A673 (cell line): ENCODE measurements at regions not wholly inside any gene's neighbourhood (a gene's known extent, or its start where the extent isn't known, plus 50 kb on each side); places are given as distances from the start of the nearest gene placed in this dataset.
A peak's percentile ranks its signal among the peaks of the same experiment; 100 is the strongest.

ENCODE experiments used
- BruUV-seq: library from RNA; stranded (reverse); fragments of 400-500 nt; replicated peaks from 2 replicates; lab custom pipeline; 2021; lab: Mats Ljungman, UMichigan
- CTCF ChIA-PET: fragments of 300-600 bp; sonication (Branson Sonifier 250); formaldehyde crosslinking; loops from one replicate; lab custom pipeline; 2022; ENCODE audit warnings: antibody characterized with exemption; lab: Charles Lee
- POLR2A ChIA-PET: fragments of 300-600 bp; sonication (Branson Sonifier 250); formaldehyde crosslinking; loops from one replicate; lab custom pipeline; 2022; ENCODE audit warnings: antibody characterized with exemption; ENCODE audit not compliant: low non-redundant PET; lab: Charles Lee
- DNase-seq: peaks from one replicate; pipeline ENCODE4 v3.0.0-alpha.2; 2015; ENCODE audit warnings: low spot score
- H3K27ac ChIP-seq: fragments of 200-600 bp; sonication (generic); 2 replicates; pipeline ENCODE4 v1.5.1; 2016; ENCODE audit warnings: mixed run types, low read depth, mild to moderate bottlenecking, mixed read lengths, antibody characterized with exemption, low read length; ENCODE audit not compliant: poor library complexity, severe bottlenecking
- H3K27me3 ChIP-seq: fragments of 200-600 bp; sonication (generic); replicated peaks from 2 replicates; pipeline ENCODE4 v1.6.1; 2017; ENCODE audit warnings: mixed run types, low read depth, mild to moderate bottlenecking, mixed read lengths, antibody characterized with exemption, low read length; ENCODE audit not compliant: insufficient read depth, poor library complexity
- H3K36me3 ChIP-seq: fragments of 200-600 bp; sonication (generic); 2 replicates; pipeline ENCODE4 v1.6.1; 2016; ENCODE audit warnings: mixed run types, mild to moderate bottlenecking, mixed read lengths, antibody characterized with exemption, low read length; ENCODE audit not compliant: insufficient read depth, poor library complexity, severe bottlenecking
- H3K4me1 ChIP-seq: fragments of 200-600 bp; sonication (generic); 2 replicates; pipeline ENCODE4 v1.6.1; 2017; ENCODE audit warnings: mixed run types, mild to moderate bottlenecking, mixed read lengths, antibody characterized with exemption, low read length; ENCODE audit not compliant: insufficient read depth, poor library complexity, severe bottlenecking
- H3K4me3 ChIP-seq: fragments of 200-600 bp; sonication (generic); 2 replicates; pipeline ENCODE4 v1.5.1; 2016; ENCODE audit warnings: low read depth, mixed run types, mild to moderate bottlenecking, mixed read lengths, low read length; ENCODE audit not compliant: poor library complexity, severe bottlenecking
- H3K9me3 ChIP-seq: fragments of 200-600 bp; sonication (generic); 2 replicates; pipeline ENCODE4 v1.6.1; 2016; ENCODE audit warnings: mixed run types, low read depth, mild to moderate bottlenecking, mixed read lengths, antibody characterized with exemption, low read length; ENCODE audit not compliant: poor library complexity, severe bottlenecking
- CTCF ChIP-seq: fragments of 300-800, 200-600 bp; sonication (generic); conservative IDR thresholded peaks from 2 replicates; pipeline ENCODE4 v1.5.1; 2017; ENCODE audit warnings: low read depth, mild to moderate bottlenecking, antibody characterized with exemption, low read length, moderate library complexity, mixed read lengths
- EZH2 ChIP-seq: fragments of 200-600 bp; sonication (generic); IDR thresholded peaks from 2 replicates; pipeline ENCODE4 v1.6.1; 2017; ENCODE audit warnings: borderline replicate concordance, low read depth, mild to moderate bottlenecking, mixed read lengths, antibody characterized with exemption, low read length; ENCODE audit not compliant: poor library complexity, severe bottlenecking
- intact Hi-C: fragments of 100-400 bp; cut with micrococcal nuclease; formaldehyde crosslinking; loops from one replicate; pipeline ENCODE4 v1.10.0; 2022; ENCODE audit not compliant: unreplicated experiment

DNA sequence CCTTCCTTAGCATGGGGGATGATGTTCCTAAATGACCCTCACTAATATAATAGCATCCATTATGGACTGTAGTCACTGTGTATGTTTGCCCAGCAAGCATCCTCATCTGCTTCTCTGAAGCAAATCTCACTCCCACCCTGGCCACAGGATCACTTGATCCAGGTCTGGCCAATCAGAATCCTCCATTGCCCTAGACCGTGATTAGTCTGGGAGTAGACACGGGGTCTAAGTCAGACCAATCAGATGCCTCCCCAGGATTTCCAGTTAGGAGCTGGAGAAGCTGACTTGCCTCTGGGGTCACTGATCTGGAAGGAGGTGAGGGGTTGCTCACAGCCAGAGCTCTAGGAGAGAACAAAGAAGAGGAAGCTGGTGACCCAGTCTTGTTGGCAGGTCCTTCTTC, 153.9 kb downstream of the DHX35 start:
- Histone ChIP-seq H3K27ac (no peak overlapping the region), H3K36me3 (no peaks in the 10 kb centered on the region), H3K9me3 (no peaks in the 10 kb centered on the region), H3K27me3 (peaks cover 13% of the 10 kb centered on the region), H3K4me1 (no peaks in the 10 kb centered on the region), H3K4me3 (no peak overlapping the region)
- CTCF ChIA-PET = no interaction called here
- no TSS peak for BruUV-seq
- DNase-seq = no peak
- POLR2A ChIA-PET = no interaction called here
- intact Hi-C loops = no loop called here
- TF ChIP-seq CTCF (no peak), EZH2 (no peak)

DNA sequence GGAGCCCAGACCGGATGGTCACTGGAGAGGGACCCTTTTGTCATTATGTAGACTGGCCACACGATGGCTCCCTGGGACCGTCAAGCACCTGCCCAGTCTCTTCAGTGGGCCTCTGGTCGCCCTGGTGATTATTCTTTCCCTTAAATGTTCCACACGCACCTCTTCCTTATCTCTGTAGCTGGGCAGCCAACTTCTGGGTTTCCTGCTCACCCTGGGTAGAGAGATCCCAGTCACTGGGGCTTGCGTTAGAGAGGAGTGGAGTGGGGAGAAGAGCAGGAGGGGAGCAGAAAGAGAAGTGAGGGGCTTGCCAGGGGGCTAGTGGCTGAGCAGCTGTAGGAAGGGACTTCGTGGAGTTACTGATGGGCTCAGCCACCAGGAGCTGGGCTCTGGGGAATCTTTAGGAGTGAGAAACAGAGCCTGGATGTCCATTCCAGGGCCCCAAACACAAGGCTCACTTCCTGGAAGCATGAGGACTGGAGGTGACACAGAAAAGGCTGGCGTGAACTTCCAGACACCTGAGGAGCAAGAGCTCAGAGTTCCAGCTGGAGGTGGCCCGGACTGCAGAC, 150.1 kb downstream of the DHX35 start:
- ChIA-PET POLR2A (no interaction called here), CTCF (interaction anchor here (0.6 to 1.0 kb wide), 4 partner anchors 62 to 1850 kb away, joined by 3 to 5 read pairs (median 3); no protein-coding TSS in a partner anchor)
- peak; percentile 38 for DNase-seq
- no peak overlapping the region for H3K4me3 ChIP-seq
- no peaks in the 10 kb centered on the region for H3K9me3 ChIP-seq
- intact Hi-C loops = no loop called here
- no peaks in the 10 kb centered on the region for H3K4me1 ChIP-seq
- peaks cover 47% of the 10 kb centered on the region for H3K27me3 ChIP-seq
- BruUV-seq = no TSS peak
- no peak for TF ChIP-seq EZH2
- TF ChIP-seq CTCF = peak; percentile 55
- no peak overlapping the region for H3K27ac ChIP-seq
- no peaks in the 10 kb centered on the region for H3K36me3 ChIP-seq

DNA sequence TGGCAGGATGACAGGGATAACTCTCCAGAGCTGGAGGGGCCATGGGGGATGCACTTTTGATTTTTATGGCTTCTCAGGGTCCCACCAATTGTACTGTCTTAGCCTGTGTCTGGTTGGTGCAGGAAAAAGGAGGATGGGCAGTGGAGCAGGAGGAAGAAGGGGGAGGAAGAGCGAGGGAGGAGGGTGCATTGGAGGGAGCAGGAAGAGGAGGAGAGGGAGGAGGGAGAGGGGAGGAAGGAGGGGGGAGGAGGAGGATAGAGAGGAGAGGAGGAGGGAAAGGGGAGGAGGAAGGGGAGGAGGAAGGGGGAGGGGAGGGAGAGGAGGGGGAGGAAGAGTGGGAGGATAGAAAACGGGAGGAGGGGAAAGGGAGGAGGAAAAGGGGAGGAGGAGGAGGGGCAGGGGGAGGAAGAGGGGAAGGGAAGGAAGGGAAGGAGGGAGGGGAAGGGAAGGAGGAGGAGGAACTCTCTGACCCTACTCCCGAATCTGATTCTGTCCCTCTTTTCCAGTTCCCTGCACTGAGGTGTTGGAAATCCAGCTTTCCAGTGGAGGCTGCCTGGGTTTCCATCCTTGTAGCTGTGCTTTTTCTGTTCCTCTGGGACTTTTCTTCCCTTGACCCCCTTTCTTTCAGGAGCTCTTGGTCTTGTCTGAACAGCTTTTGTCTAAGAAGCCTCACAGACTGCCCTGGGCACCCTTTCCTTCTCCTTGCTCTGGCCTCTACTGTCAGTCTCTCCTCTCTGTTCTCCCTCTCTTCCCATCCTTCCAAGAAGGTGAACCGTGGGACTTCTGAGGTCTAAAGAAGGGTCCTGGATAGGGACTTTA, 149.4 kb downstream of the DHX35 start:
- H3K4me3 ChIP-seq = no peak overlapping the region
- ChIA-PET CTCF (interaction anchor here (0.6 to 1.0 kb wide), 4 partner anchors 61 to 1851 kb away, joined by 3 to 5 read pairs (median 3); no protein-coding TSS in a partner anchor), POLR2A (no interaction called here)
- H3K36me3 ChIP-seq = no peaks in the 10 kb centered on the region
- H3K27me3 ChIP-seq = peaks cover 50% of the 10 kb centered on the region
- BruUV-seq = no TSS peak
- no peak overlapping the region for H3K27ac ChIP-seq
- DNase-seq = no peak
- no peaks in the 10 kb centered on the region for H3K4me1 ChIP-seq
- intact Hi-C loops = no loop called here
- H3K9me3 ChIP-seq = no peaks in the 10 kb centered on the region
- TF ChIP-seq CTCF (no peak), EZH2 (no peak)
